ENCODE measurements at regions not wholly inside any gene's neighbourhood (a gene's known extent, or its start where the extent isn't known, plus 50 kb on each side); places are given as distances from the start of the nearest gene placed in this dataset.
A peak's percentile ranks its signal among the peaks of the same experiment; 100 is the strongest.

GRCh38 chr7:81140775-81141174, 221.9 kb upstream of the SEMA3C start:
- Histone ChIP-seq H3K27ac (peak overlapping the region in 1 of 5 donors; percentile 23), H3K9me3 (no peaks in the 10 kb centered on the region), H3K36me3 (no peaks in the 10 kb centered on the region), H3K4me3 (no peak overlapping the region), H3K4me1 (no peaks in the 10 kb centered on the region), H3K27me3 (no peaks in the 10 kb centered on the region)
- intact Hi-C loops (cut with DNase I; ENCODE audit: low total_unique reads): no loop called here
- TF ChIP-seq POLR2AphosphoS5 (IDR thresholded peaks at IDR 0.05) (no peak), EP300 (IDR thresholded peaks at IDR 0.05) (no peak), POLR2A (IDR thresholded peaks at IDR 0.05) (no peak), CTCF (IDR thresholded peaks at IDR 0.05) (no peak)
- no peak for DNase-seq
- WGBS, 5 donors: 61 to 84% (median 76%) methylated on average over 3 of the region's 3 CpGs

GRCh38 chr7:81140252-81140651, 221.4 kb upstream of the SEMA3C start:
- Histone ChIP-seq H3K27me3 (no peaks in the 10 kb centered on the region), H3K4me1 (no peaks in the 10 kb centered on the region), H3K9me3 (no peaks in the 10 kb centered on the region), H3K4me3 (no peak overlapping the region), H3K27ac (no peak overlapping the region), H3K36me3 (no peaks in the 10 kb centered on the region)
- TF ChIP-seq CTCF (IDR thresholded peaks at IDR 0.05) (no peak), POLR2A (IDR thresholded peaks at IDR 0.05) (no peak), POLR2AphosphoS5 (IDR thresholded peaks at IDR 0.05) (no peak), EP300 (IDR thresholded peaks at IDR 0.05) (no peak)
- intact Hi-C loops (cut with DNase I; ENCODE audit: low total_unique reads): no loop called here
- 66 to 80% (median 68%) methylated on average over 2 of the region's 2 CpGs for WGBS, 5 donors
- DNase-seq: peak in 1 of 2 donors; percentile 68

DNA sequence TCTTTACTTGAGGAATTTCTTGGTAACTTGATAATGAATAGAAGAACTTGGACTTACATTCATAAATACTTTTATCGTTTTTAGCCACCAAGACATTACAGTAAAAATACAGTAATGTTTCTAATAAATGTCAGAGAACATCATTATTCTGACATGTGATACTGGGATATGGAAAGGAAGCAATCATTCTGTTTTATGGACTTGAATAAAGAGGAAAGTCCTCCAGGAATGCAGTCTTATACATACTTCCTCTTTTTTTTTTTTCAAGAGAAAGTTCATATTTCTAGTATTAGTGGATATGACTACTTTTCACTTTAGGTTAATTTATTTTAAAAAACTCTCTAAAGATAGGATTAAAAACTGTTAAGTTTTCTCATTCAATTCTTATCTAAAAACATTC, 220.0 kb upstream of the SEMA3C start:
- H3K4me3 ChIP-seq: no peak overlapping the region
- no peak for DNase-seq
- H3K27me3 ChIP-seq: no peaks in the 10 kb centered on the region
- no peak overlapping the region for H3K27ac ChIP-seq
- H3K4me1 ChIP-seq: no peaks in the 10 kb centered on the region
- intact Hi-C loops (cut with DNase I; ENCODE audit: low total_unique reads): no loop called here
- H3K9me3 ChIP-seq: no peaks in the 10 kb centered on the region
- 34 to 69% (median 59%) methylated on average over 1 of the region's 1 CpG for WGBS, 5 donors
- H3K36me3 ChIP-seq: no peaks in the 10 kb centered on the region
- TF ChIP-seq CTCF (IDR thresholded peaks at IDR 0.05) (no peak), POLR2A (IDR thresholded peaks at IDR 0.05) (no peak), POLR2AphosphoS5 (IDR thresholded peaks at IDR 0.05) (no peak), EP300 (IDR thresholded peaks at IDR 0.05) (no peak)

DNA sequence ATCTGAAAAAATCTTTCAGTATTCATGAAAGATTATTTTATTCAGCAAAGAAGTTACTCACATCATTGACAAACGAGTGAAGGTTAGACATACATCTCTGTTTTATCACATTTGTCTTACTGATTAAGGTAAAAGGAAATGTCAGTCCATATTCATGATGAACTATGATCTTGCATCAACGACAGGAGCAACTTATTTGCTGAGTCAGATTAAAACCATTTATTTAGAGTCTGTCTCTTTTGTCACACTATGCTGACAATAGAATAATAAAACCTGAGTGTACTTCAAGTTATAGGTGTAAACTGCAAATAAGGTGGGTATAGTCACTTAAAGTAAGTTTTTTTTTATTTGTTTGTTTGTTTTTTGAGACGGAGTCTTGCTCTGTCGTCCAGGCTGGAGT, 216.5 kb upstream of the SEMA3C start:
- intact Hi-C loops (cut with DNase I; ENCODE audit: low total_unique reads): no loop called here
- DNase-seq: no peak
- no peaks in the 10 kb centered on the region for H3K9me3 ChIP-seq
- TF ChIP-seq POLR2A (IDR thresholded peaks at IDR 0.05) (no peak), EP300 (IDR thresholded peaks at IDR 0.05) (no peak), CTCF (IDR thresholded peaks at IDR 0.05) (no peak), POLR2AphosphoS5 (IDR thresholded peaks at IDR 0.05) (no peak)
- WGBS, 5 donors: 62 to 74% (median 68%) methylated on average over 4 of the region's 4 CpGs
- H3K36me3 ChIP-seq: no peaks in the 10 kb centered on the region
- no peaks in the 10 kb centered on the region for H3K4me1 ChIP-seq
- no peak overlapping the region for H3K4me3 ChIP-seq
- H3K27me3 ChIP-seq: no peaks in the 10 kb centered on the region
- no peak overlapping the region for H3K27ac ChIP-seq
